Right lobe of liver (tissue), 4 donors: ENCODE measurements at regions not wholly inside any gene's neighbourhood (a gene's known extent, or its start where the extent isn't known, plus 50 kb on each side); places are given as distances from the start of the nearest gene placed in this dataset.

Experiments
- CTCF ChIP-seq, 4 donors: fragments of 200-600 bp in 3 of 4; fragments of 450-650 bp in 1 of 4; IDR thresholded peaks; one replicate each; pipeline versions ENCODE4 v1.5.1 to v1.8.0; 2016 to 2022; ENCODE audit warnings: antibody characterized with exemption in 4 of 4, mild to moderate bottlenecking in 2 of 4
- POLR2A ChIP-seq: fragments of 450-650 bp; IDR thresholded peaks from one replicate; pipeline ENCODE4 v1.6.1; 2017; ENCODE audit warnings: antibody characterized with exemption, mild to moderate bottlenecking
- donor health status: DM: no; HTN: no; CAD: no.
- donor health status: DM: no; HTN: no; CAD: no.
- donor health status: DM: no; HTN: yes; CAD: no.

- TF ChIP-seq POLR2A (no peak), CTCF (IDR thresholded peaks at IDR 0.05) (no peak)
Observed at GRCh38 chr12:39064708-39065107, 159.3 kb upstream of the CPNE8 start.
